ENCODE measurements at regions not wholly inside any gene's neighbourhood (a gene's known extent, or its start where the extent isn't known, plus 50 kb on each side); places are given as distances from the start of the nearest gene placed in this dataset.

DNA sequence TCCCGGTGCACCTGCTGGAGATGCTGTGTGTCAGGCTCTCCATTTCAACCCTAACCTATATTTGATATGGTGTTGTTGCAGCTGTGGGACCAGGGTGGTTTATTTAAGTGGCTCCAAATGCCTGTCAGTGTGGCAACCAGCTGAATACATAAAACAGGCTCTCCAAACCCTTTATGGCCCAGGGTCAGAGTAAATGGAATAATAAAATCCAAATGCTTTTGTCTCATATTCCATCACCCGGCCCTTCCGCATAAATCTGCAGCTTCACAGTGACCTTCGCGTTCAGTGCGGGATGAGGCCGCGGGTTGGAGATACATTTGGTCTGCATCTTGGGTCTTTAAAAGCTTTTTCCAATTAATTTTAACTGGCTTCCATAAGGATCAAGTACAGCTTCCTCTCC lies 382.1 kb upstream of the NR2F2 start:
- no peak for TF ChIP-seq POLR2A (IDR thresholded peaks at IDR 0.05)
- TF ChIP-seq, protein P1, sequence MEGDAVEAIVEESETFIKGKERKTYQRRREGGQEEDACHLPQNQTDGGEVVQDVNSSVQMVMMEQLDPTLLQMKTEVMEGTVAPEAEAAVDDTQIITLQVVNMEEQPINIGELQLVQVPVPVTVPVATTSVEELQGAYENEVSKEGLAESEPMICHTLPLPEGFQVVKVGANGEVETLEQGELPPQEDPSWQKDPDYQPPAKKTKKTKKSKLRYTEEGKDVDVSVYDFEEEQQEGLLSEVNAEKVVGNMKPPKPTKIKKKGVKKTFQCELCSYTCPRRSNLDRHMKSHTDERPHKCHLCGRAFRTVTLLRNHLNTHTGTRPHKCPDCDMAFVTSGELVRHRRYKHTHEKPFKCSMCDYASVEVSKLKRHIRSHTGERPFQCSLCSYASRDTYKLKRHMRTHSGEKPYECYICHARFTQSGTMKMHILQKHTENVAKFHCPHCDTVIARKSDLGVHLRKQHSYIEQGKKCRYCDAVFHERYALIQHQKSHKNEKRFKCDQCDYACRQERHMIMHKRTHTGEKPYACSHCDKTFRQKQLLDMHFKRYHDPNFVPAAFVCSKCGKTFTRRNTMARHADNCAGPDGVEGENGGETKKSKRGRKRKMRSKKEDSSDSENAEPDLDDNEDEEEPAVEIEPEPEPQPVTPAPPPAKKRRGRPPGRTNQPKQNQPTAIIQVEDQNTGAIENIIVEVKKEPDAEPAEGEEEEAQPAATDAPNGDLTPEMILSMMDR (IDR thresholded peaks at IDR 0.05), result no peak
